ENCODE measurements at regions not wholly inside any gene's neighbourhood (a gene's known extent, or its start where the extent isn't known, plus 50 kb on each side); places are given as distances from the start of the nearest gene placed in this dataset.

GRCh38 chr6:112557435-112557834 is 210.3 kb downstream of the RFPL4B start:
- DNase-seq (ENCODE audit: low read depth) = no peak
- no peak for TF ChIP-seq CTCF (IDR thresholded peaks at IDR 0.05; ENCODE audit: control insufficient read depth, extremely low read depth, insufficient read depth)
- no peak overlapping the region for H3K4me3 ChIP-seq (ENCODE audit: low read depth, low read length)

GRCh38 chr6:112557961-112558360 is 210.8 kb downstream of the RFPL4B start:
- DNase-seq (ENCODE audit: low read depth) = no peak
- H3K4me3 ChIP-seq (ENCODE audit: low read depth, low read length) = no peak overlapping the region
- no peak for TF ChIP-seq CTCF (IDR thresholded peaks at IDR 0.05; ENCODE audit: control insufficient read depth, extremely low read depth, insufficient read depth)

- no peak for TF ChIP-seq CTCF (IDR thresholded peaks at IDR 0.05; ENCODE audit: control insufficient read depth, extremely low read depth, insufficient read depth)
- no peak overlapping the region for H3K4me3 ChIP-seq (ENCODE audit: low read depth, low read length)
- DNase-seq (ENCODE audit: low read depth) = peak; percentile 3
Observed at GRCh38 chr6:112560651-112561050, 213.5 kb downstream of the RFPL4B start.

- no peak for TF ChIP-seq CTCF (IDR thresholded peaks at IDR 0.05; ENCODE audit: control insufficient read depth, extremely low read depth, insufficient read depth)
- DNase-seq (ENCODE audit: low read depth) = no peak
- no peak overlapping the region for H3K4me3 ChIP-seq (ENCODE audit: low read depth, low read length)
Observed at GRCh38 chr6:112562301-112563231, 215.4 kb downstream of the RFPL4B start.

GRCh38 chr6:112563368-112563767 is 216.2 kb downstream of the RFPL4B start:
- no peak for DNase-seq (ENCODE audit: low read depth)
- no peak for TF ChIP-seq CTCF (IDR thresholded peaks at IDR 0.05; ENCODE audit: control insufficient read depth, extremely low read depth, insufficient read depth)
- H3K4me3 ChIP-seq (ENCODE audit: low read depth, low read length) = no peak overlapping the region

- H3K4me3 ChIP-seq (ENCODE audit: low read depth, low read length) = no peak overlapping the region
- DNase-seq (ENCODE audit: low read depth) = no peak
- no peak for TF ChIP-seq CTCF (IDR thresholded peaks at IDR 0.05; ENCODE audit: control insufficient read depth, extremely low read depth, insufficient read depth)
Observed at GRCh38 chr6:112568066-112568465, 220.9 kb downstream of the RFPL4B start.
